GM12878 (cell line): ENCODE measurements at regions not wholly inside any gene's neighbourhood (a gene's known extent, or its start where the extent isn't known, plus 50 kb on each side); places are given as distances from the start of the nearest gene placed in this dataset.

ENCODE experiments used
- ATAC-seq: fragments of 200-7000 bp; cut with Tn5 transposase; 3 replicates; pipeline ENCODE4 v1.9.1; 2020; ENCODE audit warnings: mild to moderate bottlenecking, moderate library complexity
- BruUV-seq: library from RNA; stranded (reverse); fragments of 400-500 nt; replicated peaks from 2 replicates; lab custom pipeline; 2021; lab: Mats Ljungman, UMichigan
- CTCF ChIA-PET: fragments of 300-600 bp; sonication (Branson Sonifier 250); formaldehyde crosslinking; extraction: SDS; loops from one replicate; lab custom pipeline; 2021; ENCODE audit warnings: inconsistent platforms; lab: Yijun Ruan, JAX
- POLR2A ChIA-PET: fragments of 350-600 bp; formaldehyde crosslinking; extraction: SDS; loops from one replicate; lab custom pipeline; 2021; ENCODE audit warnings: inconsistent platforms; lab: Charles Lee
- RAD21 ChIA-PET: fragments of 300-600 bp; sonication (Branson Sonifier 250); formaldehyde crosslinking; loops from one replicate; lab custom pipeline; 2023; ENCODE audit warnings: antibody characterized with exemption; ENCODE audit not compliant: unreplicated experiment; lab: Charles Lee
- SMC1A ChIA-PET: fragments of 300-600 bp; sonication (Branson Sonifier 250); formaldehyde crosslinking; loops from one replicate; lab custom pipeline; 2023; ENCODE audit not compliant: unreplicated experiment, uncharacterized antibody; lab: Charles Lee
- DNase-seq: peaks from one replicate; pipeline ENCODE4 v3.0.0-alpha.2; 2011; ENCODE audit warnings: low read depth, low spot score
- FAIRE-seq: peaks from 3 replicates; lab custom pipeline; 2011; peaks lifted over from hg19 to GRCh38; lab: Jason Lieb, UNC
- H2AFZ ChIP-seq: 2 replicates; pipeline ENCODE4 v1.6.0; 2011; ENCODE audit warnings: low read depth, low read length, control low read depth; ENCODE audit not compliant: control insufficient read depth
- H3K27ac ChIP-seq: 2 replicates; pipeline ENCODE4 v1.5.1; 2011; ENCODE audit warnings: control low read depth; ENCODE audit not compliant: control insufficient read depth, insufficient read depth
- H3K27me3 ChIP-seq, 2 experiments: replicated peaks in 1 of 2; 2 replicates each; pipeline versions ENCODE4 v1.6.0 to v1.6.1; 2011; ENCODE audit warnings: low read length in 1 of 2; ENCODE audit not compliant: control insufficient read depth in 2 of 2, insufficient read depth in 2 of 2
- H3K36me3 ChIP-seq, 2 experiments: 2 replicates each; pipeline ENCODE4 v1.5.1; 2011; ENCODE audit warnings: low read length in 1 of 2; ENCODE audit not compliant: control insufficient read depth in 2 of 2, insufficient read depth in 2 of 2
- H3K4me1 ChIP-seq: 2 replicates; pipeline ENCODE4 v1.6.1; 2011; ENCODE audit warnings: mild to moderate bottlenecking, low read length, moderate library complexity, mixed read lengths; ENCODE audit not compliant: control insufficient read depth, insufficient read depth
- H3K4me2 ChIP-seq: 2 replicates; pipeline ENCODE4 v1.6.0; 2011; ENCODE audit warnings: control low read depth; ENCODE audit not compliant: control insufficient read depth, insufficient read depth
- H3K4me3 ChIP-seq: fragments of 200-600 bp; sonication (generic); 2 replicates; pipeline ENCODE4 v1.5.1; 2016
- H3K79me2 ChIP-seq: 2 replicates; pipeline ENCODE4 v1.6.0; 2011; ENCODE audit warnings: low read length; ENCODE audit not compliant: control insufficient read depth, insufficient read depth
- H3K9ac ChIP-seq: 2 replicates; pipeline ENCODE4 v1.8.0; 2011; ENCODE audit warnings: low read length, control low read depth, mixed read lengths; ENCODE audit not compliant: control insufficient read depth, insufficient read depth
- H3K9me3 ChIP-seq: replicated peaks from 3 replicates; pipeline ENCODE4 v1.5.1; 2011; ENCODE audit warnings: mild to moderate bottlenecking, low read length; ENCODE audit not compliant: control insufficient read depth, insufficient read depth
- H4K20me1 ChIP-seq: 2 replicates; pipeline ENCODE4 v1.6.0; 2011; ENCODE audit not compliant: control insufficient read depth, insufficient read depth
- BRCA1 ChIP-seq: IDR thresholded peaks from 2 replicates; pipeline ENCODE4 v1.6.1; 2011; ENCODE audit warnings: low read depth, low read length, improper control_type of control experiment
- CBX3 ChIP-seq: fragments of 200-600 bp; sonication (generic); IDR thresholded peaks from 2 replicates; pipeline ENCODE4 v1.6.1; 2016; ENCODE audit warnings: low read depth, borderline replicate concordance
- ELK1 ChIP-seq: IDR thresholded peaks from 2 replicates; pipeline ENCODE4 v1.6.1; 2012; ENCODE audit warnings: low read depth, low read length, improper control_type of control experiment
- NFIC ChIP-seq: IDR thresholded peaks from 2 replicates; pipeline ENCODE4 v1.6.1; 2012; ENCODE audit warnings: low read depth, mild to moderate bottlenecking, inconsistent platforms, low read length, moderate library complexity
- SPI1 ChIP-seq: IDR thresholded peaks from 2 replicates; pipeline ENCODE4 v1.6.1; 2011; ENCODE audit warnings: low read depth, mild to moderate bottlenecking, low read length, moderate library complexity, borderline replicate concordance; ENCODE audit not compliant: insufficient read depth
- STAT3 ChIP-seq: IDR thresholded peaks from 2 replicates; pipeline ENCODE4 v1.6.1; 2011; ENCODE audit warnings: low read depth, low read length, improper control_type of control experiment
- SUZ12 ChIP-seq: fragments of 200-600 bp; sonication (generic); IDR thresholded peaks from one replicate; pipeline ENCODE4 v1.6.1; 2018; ENCODE audit warnings: antibody characterized with exemption, mild to moderate bottlenecking; ENCODE audit not compliant: unreplicated experiment
- ZNF24 ChIP-seq: fragments of 450-650 bp; IDR thresholded peaks from 2 replicates; pipeline ENCODE4 v1.6.1; 2017; ENCODE audit warnings: antibody characterized with exemption, mild to moderate bottlenecking
- WGBS: methylation state at CpG from one replicate; pipeline ENCODE4 v1.1.6; 2016; ENCODE audit warnings: low lambda C conversion rate; ENCODE audit not compliant: insufficient replicate concordance, insufficient coverage; ENCODE audit errors: missing lambda C conversion rate; 5-methylcytosine and 5-hydroxymethylcytosine counted together
- in situ Hi-C: fragments of 300-500 bp; cut with MboI; formaldehyde crosslinking; loops from 9 replicates; pipeline ENCODE4 v1.14.3; 2018; ENCODE audit warnings: mixed read lengths
- intact Hi-C: fragments of 100-400 bp; cut with micrococcal nuclease; formaldehyde crosslinking; loops from one replicate; pipeline ENCODE4 v1.14.2; 2022; ENCODE audit not compliant: unreplicated experiment
- TF ChIP-seq, protein P1 (sequence below): fragments of 150-350 bp; IDR thresholded peaks from 2 replicates; pipeline ENCODE4 v1.6.1; 2014; ENCODE audit warnings: mild to moderate bottlenecking, low read depth, low read length

DNA sequence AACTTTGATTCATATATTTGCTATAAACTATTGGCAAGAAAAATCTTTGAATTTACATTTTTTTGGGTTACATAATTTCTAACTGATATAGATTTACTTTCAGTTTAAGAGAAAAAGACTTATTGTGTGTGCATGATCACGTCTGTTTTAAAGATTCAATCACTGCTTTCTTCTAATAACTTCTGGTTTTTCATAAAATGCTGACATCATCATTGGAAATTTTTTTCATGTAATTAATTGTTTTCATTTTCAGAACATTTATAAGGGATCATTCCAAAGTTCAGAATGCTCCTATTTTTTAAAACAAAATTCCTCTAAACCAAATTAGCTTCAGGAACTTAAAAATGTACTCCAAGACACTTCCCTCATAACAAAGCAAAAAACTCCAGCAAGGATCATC lies 500.7 kb upstream of the GBE1 start:
- no peaks in the 10 kb centered on the region for H3K4me1 ChIP-seq
- whole genome bisulfite sequencing: 0% methylated on average over 1 of the region's 1 CpG
- BruUV-seq: no TSS peak
- RAD21 ChIA-PET: no interaction called here
- no peak for TF ChIP-seq SUZ12
- no peak for TF ChIP-seq NFIC
- TF ChIP-seq, protein P1, sequence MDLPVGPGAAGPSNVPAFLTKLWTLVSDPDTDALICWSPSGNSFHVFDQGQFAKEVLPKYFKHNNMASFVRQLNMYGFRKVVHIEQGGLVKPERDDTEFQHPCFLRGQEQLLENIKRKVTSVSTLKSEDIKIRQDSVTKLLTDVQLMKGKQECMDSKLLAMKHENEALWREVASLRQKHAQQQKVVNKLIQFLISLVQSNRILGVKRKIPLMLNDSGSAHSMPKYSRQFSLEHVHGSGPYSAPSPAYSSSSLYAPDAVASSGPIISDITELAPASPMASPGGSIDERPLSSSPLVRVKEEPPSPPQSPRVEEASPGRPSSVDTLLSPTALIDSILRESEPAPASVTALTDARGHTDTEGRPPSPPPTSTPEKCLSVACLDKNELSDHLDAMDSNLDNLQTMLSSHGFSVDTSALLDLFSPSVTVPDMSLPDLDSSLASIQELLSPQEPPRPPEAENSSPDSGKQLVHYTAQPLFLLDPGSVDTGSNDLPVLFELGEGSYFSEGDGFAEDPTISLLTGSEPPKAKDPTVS: no peak
- TF ChIP-seq CBX3: no peak
- TF ChIP-seq ZNF24: no peak
- TF ChIP-seq BRCA1: no peak
- no peak for TF ChIP-seq STAT3
- TF ChIP-seq ELK1: no peak
- TF ChIP-seq SPI1: no peak
- CTCF ChIA-PET: no interaction called here
- POLR2A ChIA-PET: no interaction called here
- H3K27me3 ChIP-seq: no peaks in the 10 kb centered on the region
- in situ Hi-C loops (no loop called here), intact Hi-C loops (no loop called here)
- H3K4me2 ChIP-seq: no peak overlapping the region
- SMC1A ChIA-PET: no interaction called here
- no peaks in the 10 kb centered on the region for H4K20me1 ChIP-seq
- FAIRE-seq (no peak), ATAC-seq (no peak), DNase-seq (no peak)
- H3K4me3 ChIP-seq: no peak overlapping the region
- peak overlapping the region; percentile 15; the same call in 1 of the 2 replicates for H2AFZ ChIP-seq
- H3K9ac ChIP-seq: no peak overlapping the region
- no peaks in the 10 kb centered on the region for H3K79me2 ChIP-seq
- no peaks in the 10 kb centered on the region for H3K36me3 ChIP-seq
- H3K27ac ChIP-seq: no peak overlapping the region
- H3K9me3 ChIP-seq: no peaks in the 10 kb centered on the region
